Right atrium auricular region (tissue), 2 donors: ENCODE measurements at regions not wholly inside any gene's neighbourhood (a gene's known extent, or its start where the extent isn't known, plus 50 kb on each side); places are given as distances from the start of the nearest gene placed in this dataset.

ENCODE experiments used
- DNase-seq: peaks from one replicate; pipeline ENCODE4 v3.0.0-alpha.2; 2019; ENCODE audit warnings: low spot score
- H3K27ac ChIP-seq, 2 donors: fragments of 200-600 bp; sonication (generic); 1 replicate in 1 of 2; 2 replicates in 1 of 2; pipeline ENCODE4 v1.5.1; 2016 to 2019
- H3K27me3 ChIP-seq, 2 donors: fragments of 200-600 bp; sonication (generic); one replicate each; pipeline versions ENCODE4 v1.5.1 to v1.6.0; 2017 to 2019
- H3K36me3 ChIP-seq: fragments of 200-600 bp; sonication (generic); one replicate; pipeline ENCODE4 v1.5.1; 2016
- H3K4me1 ChIP-seq, 2 donors: fragments of 200-600 bp; sonication (generic); one replicate each; pipeline versions ENCODE4 v1.5.1 to v1.6.0; 2017 to 2019
- H3K4me3 ChIP-seq, 2 donors: fragments of 200-600 bp; sonication (generic); 1 replicate in 1 of 2; 2 replicates in 1 of 2; pipeline ENCODE4 v1.5.1; 2017 to 2019; ENCODE audit warnings: mild to moderate bottlenecking in 1 of 2, moderate library complexity in 1 of 2
- H3K9me3 ChIP-seq, 2 donors: fragments of 200-600 bp; sonication (generic); one replicate each; pipeline ENCODE4 v1.5.1; 2019
- TF ChIP-seq, protein P1 (sequence below), 2 donors: fragments of 200-600 bp; sonication (generic); IDR thresholded peaks; one replicate each; pipeline ENCODE4 v1.5.1; 2019; ENCODE audit warnings: antibody characterized with exemption in 2 of 2

DNA sequence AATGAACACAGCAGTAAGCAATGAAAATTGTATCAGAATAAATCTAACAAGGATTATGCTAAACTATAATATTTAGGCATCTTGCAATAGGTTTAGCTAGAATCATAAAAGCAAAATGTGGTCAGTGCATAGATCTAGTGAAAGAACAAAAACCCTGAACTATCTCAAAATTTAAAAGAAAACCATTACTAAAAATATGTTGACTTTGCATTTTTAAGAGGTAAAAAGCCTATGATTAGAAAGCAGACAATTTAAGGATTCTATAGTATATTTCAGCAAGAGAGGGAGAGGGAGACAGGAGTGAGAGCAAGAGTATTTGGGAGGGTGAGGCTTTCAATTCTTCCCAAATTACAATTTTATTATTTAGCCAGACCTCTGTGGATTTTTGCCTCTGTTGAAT lies 219.4 kb downstream of the TTLL7 start:
- TF ChIP-seq, protein P1, sequence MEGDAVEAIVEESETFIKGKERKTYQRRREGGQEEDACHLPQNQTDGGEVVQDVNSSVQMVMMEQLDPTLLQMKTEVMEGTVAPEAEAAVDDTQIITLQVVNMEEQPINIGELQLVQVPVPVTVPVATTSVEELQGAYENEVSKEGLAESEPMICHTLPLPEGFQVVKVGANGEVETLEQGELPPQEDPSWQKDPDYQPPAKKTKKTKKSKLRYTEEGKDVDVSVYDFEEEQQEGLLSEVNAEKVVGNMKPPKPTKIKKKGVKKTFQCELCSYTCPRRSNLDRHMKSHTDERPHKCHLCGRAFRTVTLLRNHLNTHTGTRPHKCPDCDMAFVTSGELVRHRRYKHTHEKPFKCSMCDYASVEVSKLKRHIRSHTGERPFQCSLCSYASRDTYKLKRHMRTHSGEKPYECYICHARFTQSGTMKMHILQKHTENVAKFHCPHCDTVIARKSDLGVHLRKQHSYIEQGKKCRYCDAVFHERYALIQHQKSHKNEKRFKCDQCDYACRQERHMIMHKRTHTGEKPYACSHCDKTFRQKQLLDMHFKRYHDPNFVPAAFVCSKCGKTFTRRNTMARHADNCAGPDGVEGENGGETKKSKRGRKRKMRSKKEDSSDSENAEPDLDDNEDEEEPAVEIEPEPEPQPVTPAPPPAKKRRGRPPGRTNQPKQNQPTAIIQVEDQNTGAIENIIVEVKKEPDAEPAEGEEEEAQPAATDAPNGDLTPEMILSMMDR (IDR thresholded peaks at IDR 0.05), result no peak
- peaks cover 0 to 13% of the 10 kb centered on the region in 2 donors for H3K9me3 ChIP-seq
- H3K36me3 ChIP-seq, result no peaks in the 10 kb centered on the region
- H3K27ac ChIP-seq, result no peak overlapping the region
- no peaks in the 10 kb centered on the region for H3K27me3 ChIP-seq
- no peak for DNase-seq
- no peaks in the 10 kb centered on the region for H3K4me1 ChIP-seq
- no peak overlapping the region for H3K4me3 ChIP-seq

DNA sequence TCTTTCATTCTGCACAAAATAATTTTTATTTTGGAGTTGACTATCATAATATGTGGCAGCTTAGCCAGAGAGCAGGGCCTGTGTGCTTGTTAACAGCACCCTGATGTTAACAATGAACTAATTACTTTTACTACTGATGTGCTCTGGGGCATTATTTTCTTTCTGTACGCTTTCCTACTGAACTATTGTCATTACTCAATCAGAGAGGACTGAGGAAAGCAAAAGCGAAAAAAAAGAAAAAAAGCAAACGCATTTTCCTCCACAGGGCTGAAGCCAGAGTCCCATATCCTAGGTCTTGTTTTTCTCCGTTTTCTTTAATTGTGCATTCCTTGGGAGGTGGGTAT lies 221.2 kb downstream of the TTLL7 start:
- Histone ChIP-seq H3K36me3 (no peaks in the 10 kb centered on the region), H3K4me3 (no peak overlapping the region), H3K4me1 (no peaks in the 10 kb centered on the region), H3K9me3 (no peaks in the 10 kb centered on the region), H3K27me3 (no peaks in the 10 kb centered on the region), H3K27ac (no peak overlapping the region)
- TF ChIP-seq, protein P1 (IDR thresholded peaks at IDR 0.05), result no peak
- DNase-seq, result no peak

DNA sequence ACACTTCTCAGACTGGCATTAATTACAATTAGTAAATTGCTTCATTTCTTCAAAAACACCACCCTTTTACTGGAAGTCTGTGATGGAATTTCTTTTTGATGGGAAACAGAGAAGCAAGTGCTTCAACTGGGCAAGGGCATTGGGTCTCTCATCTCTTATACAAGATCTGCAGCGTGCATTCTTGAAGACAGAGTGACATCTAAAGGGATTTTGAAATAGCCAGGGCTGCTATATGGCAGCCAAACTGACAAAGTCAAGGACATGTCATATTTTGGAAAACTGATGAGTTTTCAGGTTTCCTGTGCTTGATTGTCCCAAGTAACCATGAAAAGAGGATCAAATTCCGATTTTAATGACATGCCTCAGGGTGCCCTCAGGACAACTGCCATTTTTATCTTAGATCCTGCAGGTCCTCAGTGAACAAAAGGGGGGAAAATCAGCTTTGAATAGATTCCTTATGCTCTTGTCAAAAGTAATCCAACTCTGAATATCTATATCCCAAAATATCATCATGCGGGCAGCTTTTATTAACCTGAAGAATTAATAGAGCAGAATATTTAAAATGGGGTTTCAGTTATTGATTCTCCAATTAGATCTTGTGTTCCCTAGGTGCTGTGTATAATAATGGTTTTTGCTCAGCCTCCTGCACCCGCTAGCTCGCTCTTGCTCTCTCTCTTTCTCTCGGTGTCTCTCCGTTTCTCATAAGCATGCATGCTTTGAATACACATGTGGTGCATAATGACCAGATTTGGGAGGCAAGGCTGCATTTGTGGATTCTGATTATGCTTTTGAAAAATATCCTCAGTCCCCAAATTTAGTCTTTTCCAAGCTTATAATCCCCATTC lies 221.8 kb downstream of the TTLL7 start:
- Histone ChIP-seq H3K27me3 (no peaks in the 10 kb centered on the region), H3K4me1 (no peaks in the 10 kb centered on the region), H3K4me3 (no peak overlapping the region), H3K36me3 (no peaks in the 10 kb centered on the region), H3K27ac (no peak overlapping the region), H3K9me3 (no peaks in the 10 kb centered on the region)
- DNase-seq, result no peak
- TF ChIP-seq, protein P1 (IDR thresholded peaks at IDR 0.05), result no peak

DNA sequence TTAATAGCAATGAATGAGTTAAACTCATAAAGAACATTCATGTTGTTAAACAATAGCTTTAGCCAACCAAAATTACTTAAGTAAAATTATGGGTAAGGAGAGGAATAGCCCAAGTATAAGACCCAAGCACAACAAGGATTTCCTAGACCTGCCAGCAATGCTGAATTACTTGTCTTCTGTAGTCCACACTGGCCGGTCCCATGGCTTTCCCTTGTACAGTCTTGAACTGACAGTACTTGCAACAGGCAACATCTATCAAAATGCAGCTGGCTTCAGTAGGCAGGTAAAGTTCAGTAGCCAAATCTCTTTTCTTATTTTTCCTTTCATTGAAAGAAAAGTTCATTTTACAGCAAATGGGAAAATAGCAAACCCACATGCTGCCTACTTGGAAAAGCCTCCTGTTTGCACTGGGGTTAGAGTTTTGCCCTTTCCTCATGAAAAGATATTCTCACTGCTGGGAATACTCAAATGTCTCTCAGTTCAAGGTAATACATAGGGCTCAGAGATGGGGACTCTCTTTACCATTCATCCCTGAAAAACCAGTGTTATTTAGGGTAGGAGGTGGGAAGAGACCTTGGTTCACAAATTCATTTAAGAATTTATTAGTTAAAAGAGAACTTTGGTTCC lies 222.8 kb downstream of the TTLL7 start:
- DNase-seq, result no peak
- Histone ChIP-seq H3K4me1 (no peaks in the 10 kb centered on the region), H3K36me3 (no peaks in the 10 kb centered on the region), H3K27me3 (no peaks in the 10 kb centered on the region), H3K27ac (no peak overlapping the region), H3K9me3 (no peaks in the 10 kb centered on the region), H3K4me3 (no peak overlapping the region)
- TF ChIP-seq, protein P1 (IDR thresholded peaks at IDR 0.05), result no peak

DNA sequence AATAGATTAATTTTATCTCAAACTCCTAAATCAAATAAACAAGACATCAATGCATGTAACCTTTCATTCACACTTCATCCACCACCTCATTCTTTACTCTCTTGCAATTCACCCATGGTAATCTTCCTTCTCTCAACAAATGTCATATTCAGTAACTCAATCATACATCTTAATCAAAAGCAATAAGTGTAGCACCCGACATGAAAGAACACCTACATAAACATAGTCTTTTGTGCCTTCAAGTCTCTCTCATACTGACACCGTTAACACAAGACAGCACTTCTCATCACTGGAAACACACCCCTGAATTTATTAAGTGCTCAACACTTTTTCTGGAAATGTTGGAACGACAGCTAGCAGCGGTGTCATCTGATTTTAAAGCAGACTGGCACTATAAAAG lies 225.9 kb downstream of the TTLL7 start:
- Histone ChIP-seq H3K4me3 (no peak overlapping the region), H3K36me3 (no peaks in the 10 kb centered on the region), H3K27me3 (no peaks in the 10 kb centered on the region), H3K27ac (no peak overlapping the region), H3K4me1 (no peaks in the 10 kb centered on the region), H3K9me3 (no peaks in the 10 kb centered on the region)
- TF ChIP-seq, protein P1 (IDR thresholded peaks at IDR 0.05), result no peak
- no peak for DNase-seq
